Right cardiac atrium (tissue), 5 donors: ENCODE measurements at regions not wholly inside any gene's neighbourhood (a gene's known extent, or its start where the extent isn't known, plus 50 kb on each side); places are given as distances from the start of the nearest gene placed in this dataset.

Experiments used
- ATAC-seq, 2 donors: fragments of 200-7000 bp; cut with Tn5 transposase; one replicate each; pipeline versions ENCODE4 v1.8.0 to v1.9.1; 2020; ENCODE audit warnings: moderate library complexity in 2 of 2, mild to moderate bottlenecking in 1 of 2
- DNase-seq, 3 donors: peaks; one replicate each; pipeline ENCODE4 v3.0.0-alpha.2; 2020
- H3K27ac ChIP-seq: one replicate; pipeline ENCODE4 v1.5.1; 2013; ENCODE audit warnings: mild to moderate bottlenecking, low read length, control low read depth, moderate library complexity
- H3K27me3 ChIP-seq: one replicate; pipeline ENCODE4 v1.6.1; 2013; ENCODE audit not compliant: control insufficient read depth, insufficient read depth
- H3K4me1 ChIP-seq: one replicate; pipeline ENCODE4 v1.6.1; 2013; ENCODE audit warnings: low read length; ENCODE audit not compliant: control insufficient read depth, insufficient read depth
- H3K4me3 ChIP-seq: one replicate; pipeline ENCODE4 v1.5.1; 2013; ENCODE audit warnings: low read length, control low read depth
- H3K9me3 ChIP-seq: one replicate; pipeline ENCODE4 v1.6.1; 2013; ENCODE audit warnings: low read length; ENCODE audit not compliant: control insufficient read depth
- WGBS: extraction: QIAGEN DNeasy Blood & Tissue Kit; methylation state at CpG from one replicate; pipeline ENCODE4 v1.1.7; 2013; 5-methylcytosine and 5-hydroxymethylcytosine counted together
- intact Hi-C, 4 donors: fragments of 100-400 bp; cut with DNase I; formaldehyde crosslinking; loops; one replicate each; pipeline versions ENCODE4 v1.11.0 to v1.14.0; 2022 to 2023
- donor health status: healthy with polysubstance abuse.
- donor health status: DM: no; HTN: yes; CAD: no.
- donor health status: DM: no; HTN: no; CAD: no.
- donor health status: DM: no; HTN: yes; CAD: no; lungs with severe emphysema.
- donor health status: DM: yes; HTN: yes; CAD: no.

DNA sequence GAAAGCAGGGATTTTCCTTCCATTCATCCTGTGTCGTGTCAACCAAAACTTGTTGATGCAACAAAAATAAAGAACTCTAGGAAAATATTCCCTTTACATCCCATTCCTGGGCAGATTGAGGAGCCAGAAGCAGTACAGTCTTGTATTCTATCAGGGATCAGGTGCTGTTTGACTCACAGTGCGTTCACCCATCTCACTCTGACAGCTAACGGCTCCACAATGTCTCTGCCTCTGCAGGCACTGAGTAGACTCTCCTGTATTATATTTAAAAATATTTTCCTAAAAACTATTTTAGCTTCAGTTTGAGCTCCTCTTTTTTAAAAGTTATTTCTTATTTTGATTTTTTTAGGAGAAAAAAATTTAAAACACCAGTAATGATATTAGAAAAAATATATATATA lies 600.6 kb upstream of the SALL3 start:
- no peak overlapping the region for H3K27ac ChIP-seq
- 88% methylated on average over 3 of the region's 3 CpGs for WGBS
- H3K4me3 ChIP-seq = no peak overlapping the region
- intact Hi-C loops = no loop called here
- H3K4me1 ChIP-seq = no peaks in the 10 kb centered on the region
- H3K27me3 ChIP-seq = no peaks in the 10 kb centered on the region
- no peaks in the 10 kb centered on the region for H3K9me3 ChIP-seq
- DNase-seq (no peak), ATAC-seq (no peak)

DNA sequence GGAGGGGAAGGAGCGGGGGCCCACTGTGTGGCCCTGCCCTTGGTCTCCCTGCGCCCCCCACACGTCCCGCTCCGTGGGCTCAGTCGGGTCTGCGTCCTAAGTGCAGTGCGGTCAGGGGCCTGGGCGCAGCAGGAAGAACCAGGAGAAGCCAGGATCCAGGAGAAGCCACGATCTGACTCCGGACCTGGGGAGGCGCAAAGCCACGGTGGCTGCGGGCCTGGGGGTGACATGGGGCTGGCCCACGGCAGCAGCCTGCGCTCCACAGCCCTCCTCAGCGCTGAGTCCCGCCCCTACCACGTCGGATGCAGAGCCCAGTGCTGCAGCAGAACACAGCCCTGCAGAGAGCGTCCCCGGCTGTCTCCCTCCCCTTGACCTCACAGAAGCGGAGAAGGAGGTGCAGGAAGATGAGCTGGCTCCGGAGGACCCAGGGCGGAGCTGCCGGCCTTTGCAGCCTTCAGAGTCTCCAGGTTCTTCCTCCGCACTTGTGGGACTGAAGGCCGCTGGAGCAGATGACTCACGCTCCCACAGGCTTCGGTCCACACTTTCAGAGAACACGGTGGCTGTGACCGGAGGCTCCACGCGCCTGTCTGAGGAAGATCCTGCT lies 589.2 kb upstream of the SALL3 start:
- Histone ChIP-seq H3K9me3 (no peaks in the 10 kb centered on the region), H3K4me3 (no peak overlapping the region), H3K27me3 (no peaks in the 10 kb centered on the region), H3K4me1 (no peaks in the 10 kb centered on the region), H3K27ac (no peak overlapping the region)
- ATAC-seq = peak in 1 of 2 donors; percentile 36
- 88% methylated on average over 34 of the region's 34 CpGs for WGBS
- no peak for DNase-seq
- intact Hi-C loops = no loop called here

DNA sequence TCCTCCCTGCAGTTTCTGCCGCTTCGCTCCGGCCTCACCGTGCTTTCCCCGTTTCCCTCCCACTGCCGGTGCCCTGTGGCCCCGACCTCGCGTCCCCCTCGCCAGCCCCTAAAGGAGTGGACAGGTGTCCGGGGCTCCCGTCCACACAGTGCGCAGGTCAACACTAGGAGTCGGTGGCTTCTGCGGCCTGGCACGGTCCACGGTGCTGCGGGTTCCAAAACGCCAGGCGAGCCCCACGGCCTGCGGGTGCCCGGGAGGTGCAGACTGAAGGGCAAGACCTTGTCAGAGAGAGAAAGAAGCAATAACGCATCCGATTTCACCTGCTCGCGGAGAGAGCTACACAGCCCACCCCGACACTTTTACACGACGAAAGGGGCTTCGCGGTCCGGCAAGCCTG lies 588.7 kb upstream of the SALL3 start:
- no peaks in the 10 kb centered on the region for H3K27me3 ChIP-seq
- 94% methylated on average over 33 of the region's 33 CpGs for WGBS
- H3K4me1 ChIP-seq = no peaks in the 10 kb centered on the region
- no peak for ATAC-seq
- no peaks in the 10 kb centered on the region for H3K9me3 ChIP-seq
- no peak overlapping the region for H3K27ac ChIP-seq
- DNase-seq = no peak
- intact Hi-C loops = no loop called here
- no peak overlapping the region for H3K4me3 ChIP-seq

GRCh38 chr18:78393086-78393862 lies 586.3 kb upstream of the SALL3 start:
- Histone ChIP-seq H3K27ac (no peak overlapping the region), H3K27me3 (no peaks in the 10 kb centered on the region), H3K4me3 (no peak overlapping the region), H3K9me3 (no peaks in the 10 kb centered on the region), H3K4me1 (no peaks in the 10 kb centered on the region)
- DNase-seq (no peak), ATAC-seq (no peak)
- intact Hi-C loops = no loop called here
- WGBS = 62% methylated on average over 14 of the region's 14 CpGs

GRCh38 chr18:78396077-78396476 lies 583.5 kb upstream of the SALL3 start:
- 92% methylated on average over 16 of the region's 16 CpGs for WGBS
- no peaks in the 10 kb centered on the region for H3K9me3 ChIP-seq
- no peaks in the 10 kb centered on the region for H3K4me1 ChIP-seq
- intact Hi-C loops = no loop called here
- H3K4me3 ChIP-seq = no peak overlapping the region
- no peaks in the 10 kb centered on the region for H3K27me3 ChIP-seq
- ATAC-seq = no peak
- no peak overlapping the region for H3K27ac ChIP-seq
- DNase-seq = no peak

DNA sequence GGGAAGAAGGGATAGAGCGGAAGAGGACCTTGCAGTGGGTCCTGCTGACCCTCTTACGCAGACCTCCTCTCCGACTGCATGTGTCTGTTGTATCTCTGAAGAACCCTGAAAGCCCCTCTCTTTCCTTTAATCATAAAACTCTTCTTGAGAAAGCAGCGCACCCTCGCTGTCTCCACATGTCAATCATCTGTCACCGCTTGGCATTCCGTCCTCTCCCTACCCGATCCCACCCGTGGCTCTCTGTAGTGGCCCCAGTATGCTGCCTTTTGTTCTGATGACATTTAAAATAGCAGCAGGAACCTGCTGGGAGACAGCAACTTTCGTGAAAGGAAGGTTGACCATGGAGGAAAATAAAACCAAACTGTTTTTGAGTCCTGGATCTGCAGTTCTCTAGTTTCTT lies 582.9 kb upstream of the SALL3 start:
- Histone ChIP-seq H3K27ac (no peak overlapping the region), H3K27me3 (no peaks in the 10 kb centered on the region), H3K4me3 (no peak overlapping the region), H3K9me3 (no peaks in the 10 kb centered on the region), H3K4me1 (no peaks in the 10 kb centered on the region)
- intact Hi-C loops = no loop called here
- WGBS = 86% methylated on average over 10 of the region's 10 CpGs
- no peak for ATAC-seq
- no peak for DNase-seq

DNA sequence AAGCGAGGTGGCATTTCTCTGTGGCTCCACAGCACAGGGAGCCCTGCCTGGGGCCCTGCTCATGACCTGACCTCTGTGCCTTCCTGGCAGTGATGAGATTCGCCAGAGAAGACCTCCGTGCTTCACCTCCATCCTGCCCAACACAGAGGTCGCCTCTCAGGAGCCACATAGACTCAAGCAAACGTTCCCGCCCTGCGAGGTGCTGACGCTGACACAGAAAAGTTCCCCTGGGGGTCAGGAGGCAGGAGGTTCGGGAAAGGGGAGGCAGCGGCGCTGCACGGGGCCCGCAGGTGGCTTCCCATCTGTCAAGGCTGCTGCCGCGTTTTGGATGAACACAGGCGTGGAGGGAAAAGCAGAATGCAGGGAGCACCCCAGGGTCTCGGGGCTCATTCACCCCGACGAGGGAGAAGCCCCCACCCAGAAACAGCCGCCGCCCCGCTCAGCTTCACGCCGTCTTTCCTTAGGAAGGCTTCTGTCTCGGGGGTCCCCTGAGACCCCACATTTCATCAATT lies 579.6 kb upstream of the SALL3 start:
- 61% methylated on average over 25 of the region's 25 CpGs for WGBS
- Histone ChIP-seq H3K4me3 (no peak overlapping the region), H3K9me3 (no peaks in the 10 kb centered on the region), H3K27me3 (no peaks in the 10 kb centered on the region), H3K27ac (no peak overlapping the region), H3K4me1 (no peaks in the 10 kb centered on the region)
- no peak for ATAC-seq
- DNase-seq = no peak
- intact Hi-C loops = no loop called here

DNA sequence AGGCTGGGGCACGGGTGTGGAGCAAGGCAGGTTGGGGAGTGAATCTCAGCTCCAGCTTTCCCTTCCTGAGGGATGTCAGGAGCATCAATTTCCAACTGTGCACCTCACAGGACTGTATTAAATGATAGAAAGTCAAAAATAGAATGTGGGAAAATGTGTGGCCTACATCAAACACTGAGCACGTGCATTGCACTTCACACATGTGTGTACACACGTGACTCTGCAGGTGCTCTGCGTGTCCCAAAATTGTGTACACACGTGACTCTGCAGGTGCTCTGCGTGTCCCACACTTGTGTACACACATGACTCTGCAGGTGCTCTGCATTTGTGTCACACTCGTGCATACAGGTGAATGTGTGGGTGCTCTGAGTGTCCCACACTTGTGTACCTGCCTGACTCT lies 577.2 kb upstream of the SALL3 start:
- intact Hi-C loops = no loop called here
- no peak overlapping the region for H3K27ac ChIP-seq
- 85% methylated on average over 7 of the region's 7 CpGs for WGBS
- no peaks in the 10 kb centered on the region for H3K9me3 ChIP-seq
- H3K4me3 ChIP-seq = no peak overlapping the region
- ATAC-seq (no peak), DNase-seq (no peak)
- H3K27me3 ChIP-seq = no peaks in the 10 kb centered on the region
- H3K4me1 ChIP-seq = no peaks in the 10 kb centered on the region

- intact Hi-C loops = no loop called here
- no peaks in the 10 kb centered on the region for H3K9me3 ChIP-seq
- no peak overlapping the region for H3K27ac ChIP-seq
- ATAC-seq = no peak
- DNase-seq = no peak
- no peak overlapping the region for H3K4me3 ChIP-seq
- no peaks in the 10 kb centered on the region for H3K27me3 ChIP-seq
- H3K4me1 ChIP-seq = no peaks in the 10 kb centered on the region
- WGBS = 77% methylated on average over 7 of the region's 7 CpGs
These were observed 576.7 kb upstream of the SALL3 start for GRCh38 chr18:78402966-78403365.

DNA sequence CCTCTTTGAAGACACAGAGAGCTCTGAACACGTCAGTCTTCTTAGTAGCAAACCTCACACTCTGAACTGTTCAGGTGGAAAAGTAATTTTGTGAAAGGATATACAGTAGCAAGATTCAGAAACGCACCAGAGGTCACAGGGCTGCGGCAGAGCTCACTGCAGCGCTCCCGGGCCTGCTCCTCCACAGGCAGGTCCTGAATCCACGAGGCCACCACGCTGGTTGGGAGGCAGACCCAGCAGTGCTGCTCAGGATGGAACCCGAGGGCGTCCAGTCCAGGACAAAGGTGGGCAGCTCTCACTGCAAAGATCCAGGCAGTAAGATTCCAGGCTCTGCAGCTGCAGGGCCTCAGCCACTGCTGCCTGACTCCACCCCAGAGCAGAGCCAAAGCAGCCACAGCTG lies 576.2 kb upstream of the SALL3 start:
- no peak overlapping the region for H3K27ac ChIP-seq
- ATAC-seq = no peak
- H3K27me3 ChIP-seq = no peaks in the 10 kb centered on the region
- intact Hi-C loops = no loop called here
- DNase-seq = no peak
- WGBS = 72% methylated on average over 9 of the region's 9 CpGs
- H3K9me3 ChIP-seq = no peaks in the 10 kb centered on the region
- no peak overlapping the region for H3K4me3 ChIP-seq
- H3K4me1 ChIP-seq = no peaks in the 10 kb centered on the region

GRCh38 chr18:78405763-78406162 lies 573.9 kb upstream of the SALL3 start:
- H3K27ac ChIP-seq = no peak overlapping the region
- no peaks in the 10 kb centered on the region for H3K27me3 ChIP-seq
- no peaks in the 10 kb centered on the region for H3K4me1 ChIP-seq
- no peaks in the 10 kb centered on the region for H3K9me3 ChIP-seq
- DNase-seq (no peak), ATAC-seq (no peak)
- WGBS = 90% methylated on average over 16 of the region's 16 CpGs
- intact Hi-C loops = no loop called here
- no peak overlapping the region for H3K4me3 ChIP-seq
